ENCODE measurements at regions not wholly inside any gene's neighbourhood (a gene's known extent, or its start where the extent isn't known, plus 50 kb on each side); places are given as distances from the start of the nearest gene placed in this dataset.

- TF ChIP-seq CTCF (IDR thresholded peaks at IDR 0.05; ENCODE audit: low read depth, low read length) (no peak), EZH2phosphoT487 (IDR thresholded peaks at IDR 0.05; ENCODE audit: low read depth) (no peak)
Measured at GRCh38 chr7:41156268-41156667, 546.6 kb downstream of the INHBA start.

Data from OCI-LY3 (cell line).